HG03095 (cell line): ENCODE measurements at regions not wholly inside any gene's neighbourhood (a gene's known extent, or its start where the extent isn't known, plus 50 kb on each side); places are given as distances from the start of the nearest gene placed in this dataset.
"Not testable (repeated sequence)": the region's sequence is repeated elsewhere in the genome, so short reads cannot be mapped to it uniquely, and the experiment has no call there.

Experiments used
- ATAC-seq: cut with Tn5 transposase; IDR thresholded peaks from one replicate; pipeline ENCODE4 v1.9.1; 2021; ENCODE audit warnings: moderate library complexity; ENCODE audit not compliant: unreplicated experiment

- ATAC-seq, result no peak
Observed at GRCh38 chr18:22503803-22504202, 86.1 kb upstream of the CTAGE1 start.

DNA sequence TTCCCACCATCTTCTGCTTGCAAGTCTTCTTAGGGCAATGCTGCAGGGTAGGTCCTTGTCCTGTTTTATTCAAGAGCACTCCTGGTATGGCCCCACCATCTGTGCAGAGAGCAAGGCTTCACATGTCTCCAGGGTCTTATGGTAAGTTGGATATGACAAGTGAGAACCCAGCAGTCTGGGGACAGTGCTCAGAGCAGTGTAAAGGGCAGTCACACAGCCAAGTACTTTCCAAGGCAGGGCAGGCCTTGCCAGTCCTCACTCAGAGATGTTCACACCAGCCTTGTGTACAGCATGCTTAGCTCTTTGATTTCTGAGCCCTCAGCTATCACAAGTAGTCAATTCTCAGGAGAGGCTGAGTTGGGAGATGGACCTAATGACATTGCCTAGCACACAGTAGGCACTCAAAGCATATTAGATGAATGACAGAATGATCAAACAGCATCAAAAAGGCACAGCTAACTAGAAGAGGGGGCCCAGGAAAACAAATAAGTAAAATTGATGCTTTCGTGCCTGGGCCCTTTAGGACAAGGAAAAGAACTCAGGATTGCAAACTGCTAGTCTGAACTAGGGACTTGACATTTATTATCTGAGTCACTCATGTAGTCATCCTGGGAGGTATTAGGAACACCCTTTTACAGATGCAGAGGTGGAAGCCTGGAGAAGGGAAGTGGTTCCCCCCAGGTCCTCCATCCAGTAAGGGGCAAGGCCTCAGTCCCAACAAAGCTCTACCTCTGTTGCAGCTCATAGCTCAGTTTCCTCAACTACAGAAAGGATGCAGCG, 86.7 kb upstream of the CTAGE1 start:
- ATAC-seq, result no peak

DNA sequence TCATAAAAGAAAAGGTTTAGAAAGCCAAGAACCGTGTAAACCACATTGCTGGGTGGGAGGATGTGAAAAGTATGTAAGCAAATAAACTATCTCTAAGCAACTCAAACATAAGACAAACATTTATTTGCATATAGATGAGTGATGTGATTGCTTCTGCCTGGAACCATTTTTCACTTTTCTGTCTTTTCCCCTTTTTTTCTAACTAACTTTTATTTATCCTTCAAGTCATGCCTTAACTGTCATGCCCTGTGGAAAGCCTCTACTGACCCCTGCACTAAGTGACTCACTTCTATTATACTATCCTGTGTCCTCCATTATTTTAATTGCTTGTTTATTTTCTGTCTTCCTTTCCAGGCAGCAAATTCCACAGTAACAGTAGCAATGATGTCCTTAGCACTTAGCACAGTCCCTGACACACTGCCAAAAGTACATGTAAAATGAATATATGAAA, 87.5 kb upstream of the CTAGE1 start:
- ATAC-seq, result no peak

DNA sequence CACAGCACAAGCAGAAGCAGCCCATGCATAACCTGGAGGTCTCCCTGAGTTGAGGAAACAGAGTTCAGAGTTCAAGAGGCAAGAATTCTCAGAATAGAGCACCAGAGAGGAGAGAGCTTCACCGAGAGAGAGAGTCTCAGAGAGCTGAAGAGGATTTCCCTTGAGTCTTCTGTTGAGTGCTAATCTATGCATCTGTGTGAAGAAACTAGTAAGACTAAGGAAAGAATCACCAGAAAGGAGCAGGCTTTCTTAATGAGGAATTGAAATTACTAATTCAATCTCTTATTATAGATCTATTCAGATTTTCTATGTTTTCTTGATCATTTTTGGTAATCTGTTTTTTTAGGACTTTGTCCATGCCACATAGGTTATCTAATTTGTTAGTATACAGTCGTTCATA, 89.3 kb upstream of the CTAGE1 start:
- ATAC-seq, result no peak

GRCh38 chr18:22509423-22509822, 91.7 kb upstream of the CTAGE1 start:
- no peak for ATAC-seq

DNA sequence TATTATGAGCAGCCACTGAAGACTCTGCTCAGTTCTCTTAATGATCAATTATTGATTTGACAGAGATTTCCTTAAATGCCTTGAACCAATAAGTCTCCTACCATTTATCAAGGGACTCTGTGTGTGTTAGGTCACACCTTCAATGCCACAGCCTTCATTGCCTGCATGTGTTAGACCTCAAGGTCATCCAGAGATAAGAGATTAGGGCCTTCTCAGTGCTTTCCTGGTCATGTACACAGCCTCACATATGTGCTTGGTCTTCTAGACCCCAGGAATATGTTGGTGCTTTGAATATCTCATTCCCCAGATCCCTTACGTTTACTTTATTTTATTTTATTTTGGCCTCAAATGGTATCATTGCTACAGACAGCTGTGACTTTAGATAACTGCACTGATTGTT, 93.0 kb upstream of the CTAGE1 start:
- ATAC-seq, result no peak

DNA sequence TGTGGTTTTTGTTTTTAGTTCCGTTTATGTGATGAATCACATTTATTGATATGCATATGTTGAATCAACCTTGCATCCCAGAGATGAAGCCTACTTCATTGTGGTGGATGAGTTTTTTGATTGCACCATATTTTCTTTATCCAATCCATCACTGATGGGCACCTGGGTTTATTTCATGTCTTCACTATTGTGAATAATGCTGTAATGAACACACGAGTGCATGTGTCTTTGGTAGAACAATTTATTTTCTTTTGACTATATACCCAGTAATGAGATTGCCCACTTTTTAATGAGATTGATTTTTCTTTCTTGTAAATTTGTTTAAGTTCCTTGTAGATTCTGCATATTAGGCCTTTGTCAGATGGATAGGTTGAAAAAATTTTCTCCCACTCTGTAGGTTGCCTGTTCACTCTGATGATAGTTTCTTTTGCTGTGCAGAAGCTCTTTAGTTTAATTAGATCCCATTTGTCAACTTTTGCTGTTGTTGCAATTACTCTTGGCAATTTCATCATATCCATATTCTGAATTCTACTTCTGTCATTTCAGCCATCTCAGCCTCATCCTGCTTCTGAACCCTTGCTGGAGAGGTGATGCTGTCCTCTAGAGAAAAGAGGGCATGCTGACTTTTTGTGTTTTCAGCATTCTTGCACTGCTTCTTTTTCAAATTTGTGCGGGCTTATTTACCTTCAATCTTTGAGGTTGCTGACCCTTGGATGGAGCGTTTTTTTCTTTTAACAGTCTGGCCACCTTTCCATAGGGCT, 96.2 kb upstream of the CTAGE1 start:
- no peak for ATAC-seq

DNA sequence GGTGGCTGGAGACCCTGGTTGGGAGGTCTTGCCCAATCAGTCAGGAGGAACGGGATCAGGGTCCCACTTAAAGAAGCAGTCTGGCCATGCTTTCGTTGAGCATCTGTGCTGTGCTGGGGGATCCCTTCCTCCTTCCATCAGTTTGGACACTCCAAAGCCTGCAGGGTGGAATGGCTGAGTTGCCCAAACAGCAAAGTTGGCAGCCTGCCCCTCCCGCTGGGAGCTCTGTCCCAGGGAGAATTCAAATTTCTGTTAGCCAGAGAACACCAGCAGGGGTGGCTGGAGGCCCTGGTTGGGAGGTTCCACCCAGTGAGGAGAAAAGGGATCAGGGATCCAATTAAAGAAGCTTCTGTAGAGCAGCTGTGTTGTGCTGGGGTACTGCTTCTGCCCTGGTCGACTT, 96.9 kb upstream of the CTAGE1 start:
- ATAC-seq, result no peak

GRCh38 chr18:22515250-22515649, 97.5 kb upstream of the CTAGE1 start:
- no peak for ATAC-seq

DNA sequence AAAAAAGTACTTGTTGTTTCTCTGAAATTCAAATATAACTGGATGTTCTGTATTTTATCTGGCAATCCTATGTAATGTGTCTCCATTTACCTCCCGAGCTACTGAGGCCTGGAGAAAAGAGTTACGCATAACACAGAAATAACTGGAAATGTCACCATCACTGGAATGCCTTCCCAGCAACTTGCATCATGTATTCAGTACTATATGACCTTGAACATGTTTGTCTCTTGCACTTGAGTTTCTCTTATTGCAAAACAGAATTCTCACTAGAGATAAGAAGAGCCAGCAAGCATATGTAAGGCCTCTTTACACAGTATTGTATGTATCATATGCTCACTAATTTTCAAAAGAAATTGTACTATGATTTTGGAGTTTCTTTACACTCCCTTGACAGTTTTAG, 99.6 kb upstream of the CTAGE1 start:
- no peak for ATAC-seq

GRCh38 chr18:22521026-22521707, 103.5 kb upstream of the CTAGE1 start:
- ATAC-seq, result no peak

DNA sequence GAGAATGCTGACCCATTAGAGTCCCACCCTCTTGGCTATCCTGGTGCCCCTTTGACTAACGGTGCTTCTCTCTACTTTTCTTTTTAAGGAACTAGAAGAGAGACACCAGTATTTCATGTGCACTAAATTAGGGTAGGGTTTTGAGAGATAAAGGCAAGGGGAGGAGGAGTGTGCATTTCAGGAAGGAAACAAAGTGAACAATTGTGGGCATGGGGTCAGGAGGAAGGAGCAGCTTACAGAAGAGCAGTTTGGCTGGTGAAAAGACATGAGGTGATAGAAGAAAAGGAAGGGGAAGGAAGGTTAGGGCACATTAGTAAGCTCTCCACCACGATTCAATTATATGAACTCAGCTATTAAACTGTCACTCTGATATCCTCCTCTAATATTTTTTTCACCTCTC, 105.8 kb upstream of the CTAGE1 start:
- no peak for ATAC-seq

GRCh38 chr18:22524783-22525182, 107.1 kb upstream of the CTAGE1 start:
- ATAC-seq, result no peak

GRCh38 chr18:22525313-22525712, 107.6 kb upstream of the CTAGE1 start:
- ATAC-seq, result no peak

DNA sequence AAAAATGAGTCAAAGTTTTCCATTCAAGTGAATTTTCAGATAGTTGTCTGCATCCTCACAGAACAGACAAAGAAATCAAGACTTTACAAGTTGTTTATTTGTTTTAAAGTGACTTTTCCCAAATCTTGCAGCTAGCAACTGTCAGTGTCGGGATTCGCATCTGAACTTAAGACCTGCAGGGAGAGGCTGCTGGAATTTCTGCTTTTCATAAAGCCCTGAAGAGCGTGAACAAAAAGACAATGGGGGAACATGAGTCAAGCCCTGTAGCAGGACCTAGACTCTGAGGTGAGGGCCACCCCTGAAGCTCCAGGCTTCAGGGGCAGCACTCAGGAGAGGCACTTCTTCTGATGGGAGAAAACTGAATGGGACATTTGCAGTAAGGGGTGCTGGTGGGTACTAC, 108.2 kb upstream of the CTAGE1 start:
- ATAC-seq, result no peak

- no peak for ATAC-seq
Observed at GRCh38 chr18:22528291-22528690, 110.6 kb upstream of the CTAGE1 start.

DNA sequence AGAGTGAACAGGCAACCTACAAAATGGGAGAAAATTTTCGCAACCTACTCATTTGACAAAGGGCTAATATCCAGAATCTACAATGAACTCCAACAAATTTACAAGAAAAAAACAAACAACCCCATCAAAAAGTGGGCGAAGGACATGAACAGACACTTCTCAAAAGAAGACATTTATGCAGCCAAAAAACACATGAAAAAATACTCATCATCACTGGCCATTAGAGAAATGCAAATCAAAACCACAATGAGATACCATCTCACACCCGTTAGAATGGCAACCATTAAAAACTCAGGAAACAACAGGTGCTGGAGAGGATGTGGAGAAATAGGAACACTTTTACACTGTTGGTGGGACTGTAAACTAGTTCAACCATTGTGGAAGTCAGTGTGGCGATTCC, 117.0 kb upstream of the CTAGE1 start:
- ATAC-seq, result not testable (repeated sequence)

DNA sequence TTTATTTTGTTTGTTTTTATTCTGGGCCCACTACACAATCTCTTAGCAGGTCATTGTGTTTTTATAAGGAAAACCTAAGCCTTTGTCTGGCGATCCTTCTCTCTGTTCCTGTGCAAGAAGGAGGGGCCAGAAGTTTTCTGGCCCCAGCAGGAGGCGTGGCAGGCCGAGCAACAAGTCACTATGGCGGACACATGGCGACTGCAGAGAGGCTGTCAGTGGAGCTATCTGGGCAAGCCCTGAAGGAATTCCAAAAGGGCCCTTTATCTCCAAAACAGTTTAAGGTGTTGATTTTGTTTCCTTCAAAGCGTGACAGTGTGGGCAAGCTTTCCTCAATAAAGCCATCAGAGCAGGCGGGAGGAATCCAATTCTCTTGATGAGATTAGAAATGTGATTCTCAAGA, 118.8 kb upstream of the CTAGE1 start:
- no peak for ATAC-seq

DNA sequence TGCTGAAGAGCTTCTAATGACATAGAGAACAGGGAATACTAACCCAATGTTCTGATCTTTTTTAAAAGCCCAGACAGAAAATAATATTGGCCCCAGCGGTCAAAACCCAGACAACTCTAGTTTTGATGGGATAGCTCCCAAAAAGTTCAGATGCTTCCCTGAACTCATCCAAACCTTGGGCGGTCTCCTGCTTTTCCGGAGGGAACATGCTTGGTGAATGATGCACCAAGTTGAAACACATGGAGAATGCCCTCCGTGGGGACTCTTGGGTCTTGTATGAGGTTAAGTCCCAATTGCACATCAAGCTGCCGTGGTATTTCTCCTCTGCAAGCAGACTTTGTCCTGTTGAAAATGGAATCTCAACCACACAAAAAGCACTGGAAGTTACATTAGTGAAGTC, 120.7 kb upstream of the CTAGE1 start:
- no peak for ATAC-seq

- ATAC-seq, result no peak
Observed at GRCh38 chr18:22539051-22539765, 121.5 kb upstream of the CTAGE1 start.

DNA sequence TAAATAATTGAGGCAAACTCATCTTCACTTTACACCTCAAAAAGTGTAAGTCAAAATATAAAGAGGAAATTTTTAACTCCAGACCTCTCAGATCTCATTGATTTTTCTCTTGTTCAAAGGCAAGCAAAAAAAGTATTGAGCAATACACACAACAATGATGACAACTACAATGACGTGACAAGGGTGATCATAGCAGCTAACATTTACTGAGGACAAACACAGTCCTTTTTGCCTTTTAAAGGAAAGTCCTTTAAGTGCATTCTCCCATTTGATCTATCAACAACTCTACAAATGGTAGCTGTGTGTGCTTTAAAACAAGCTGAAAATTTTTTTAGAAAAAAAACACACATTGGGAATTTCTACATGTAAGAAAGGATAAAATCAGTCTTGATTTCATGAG, 123.5 kb upstream of the CTAGE1 start:
- no peak for ATAC-seq
